GM12878 (cell line): ENCODE measurements at regions not wholly inside any gene's neighbourhood (a gene's known extent, or its start where the extent isn't known, plus 50 kb on each side); places are given as distances from the start of the nearest gene placed in this dataset.

Source experiments
- ATAC-seq: fragments of 200-7000 bp; cut with Tn5 transposase; 3 replicates; pipeline ENCODE4 v1.9.1; 2020; ENCODE audit warnings: mild to moderate bottlenecking, moderate library complexity
- BruUV-seq: library from RNA; stranded (reverse); fragments of 400-500 nt; replicated peaks from 2 replicates; lab custom pipeline; 2021; lab: Mats Ljungman, UMichigan
- CTCF ChIA-PET: fragments of 300-600 bp; sonication (Branson Sonifier 250); formaldehyde crosslinking; extraction: SDS; loops from one replicate; lab custom pipeline; 2021; ENCODE audit warnings: inconsistent platforms; lab: Yijun Ruan, JAX
- POLR2A ChIA-PET: fragments of 350-600 bp; formaldehyde crosslinking; extraction: SDS; loops from one replicate; lab custom pipeline; 2021; ENCODE audit warnings: inconsistent platforms; lab: Charles Lee
- RAD21 ChIA-PET: fragments of 300-600 bp; sonication (Branson Sonifier 250); formaldehyde crosslinking; loops from one replicate; lab custom pipeline; 2023; ENCODE audit warnings: antibody characterized with exemption; ENCODE audit not compliant: unreplicated experiment; lab: Charles Lee
- SMC1A ChIA-PET: fragments of 300-600 bp; sonication (Branson Sonifier 250); formaldehyde crosslinking; loops from one replicate; lab custom pipeline; 2023; ENCODE audit not compliant: unreplicated experiment, uncharacterized antibody; lab: Charles Lee
- DNase-seq: peaks from one replicate; pipeline ENCODE4 v3.0.0-alpha.2; 2011; ENCODE audit warnings: low read depth, low spot score
- FAIRE-seq: peaks from 3 replicates; lab custom pipeline; 2011; peaks lifted over from hg19 to GRCh38; lab: Jason Lieb, UNC
- H2AFZ ChIP-seq: 2 replicates; pipeline ENCODE4 v1.6.0; 2011; ENCODE audit warnings: low read depth, low read length, control low read depth; ENCODE audit not compliant: control insufficient read depth
- H3K27ac ChIP-seq: 2 replicates; pipeline ENCODE4 v1.5.1; 2011; ENCODE audit warnings: control low read depth; ENCODE audit not compliant: control insufficient read depth, insufficient read depth
- H3K27me3 ChIP-seq, 2 experiments: replicated peaks in 1 of 2; 2 replicates each; pipeline versions ENCODE4 v1.6.0 to v1.6.1; 2011; ENCODE audit warnings: low read length in 1 of 2; ENCODE audit not compliant: control insufficient read depth in 2 of 2, insufficient read depth in 2 of 2
- H3K36me3 ChIP-seq, 2 experiments: 2 replicates each; pipeline ENCODE4 v1.5.1; 2011; ENCODE audit warnings: low read length in 1 of 2; ENCODE audit not compliant: control insufficient read depth in 2 of 2, insufficient read depth in 2 of 2
- H3K4me1 ChIP-seq: 2 replicates; pipeline ENCODE4 v1.6.1; 2011; ENCODE audit warnings: mild to moderate bottlenecking, low read length, moderate library complexity, mixed read lengths; ENCODE audit not compliant: control insufficient read depth, insufficient read depth
- H3K4me2 ChIP-seq: 2 replicates; pipeline ENCODE4 v1.6.0; 2011; ENCODE audit warnings: control low read depth; ENCODE audit not compliant: control insufficient read depth, insufficient read depth
- H3K4me3 ChIP-seq: fragments of 200-600 bp; sonication (generic); 2 replicates; pipeline ENCODE4 v1.5.1; 2016
- H3K79me2 ChIP-seq: 2 replicates; pipeline ENCODE4 v1.6.0; 2011; ENCODE audit warnings: low read length; ENCODE audit not compliant: control insufficient read depth, insufficient read depth
- H3K9ac ChIP-seq: 2 replicates; pipeline ENCODE4 v1.8.0; 2011; ENCODE audit warnings: low read length, control low read depth, mixed read lengths; ENCODE audit not compliant: control insufficient read depth, insufficient read depth
- H3K9me3 ChIP-seq: replicated peaks from 3 replicates; pipeline ENCODE4 v1.5.1; 2011; ENCODE audit warnings: mild to moderate bottlenecking, low read length; ENCODE audit not compliant: control insufficient read depth, insufficient read depth
- H4K20me1 ChIP-seq: 2 replicates; pipeline ENCODE4 v1.6.0; 2011; ENCODE audit not compliant: control insufficient read depth, insufficient read depth
- BCL11A ChIP-seq: IDR thresholded peaks from 2 replicates; pipeline ENCODE4 v1.6.1; 2011; ENCODE audit warnings: low read depth, low read length
- BCLAF1 ChIP-seq: fragments of 450-650 bp; IDR thresholded peaks from 2 replicates; pipeline ENCODE4 v1.6.1; 2017; ENCODE audit warnings: antibody characterized with exemption, mild to moderate bottlenecking, moderate library complexity
- BHLHE40 ChIP-seq, 2 experiments: fragments of 450-650 bp in 1 of 2; IDR thresholded peaks; 2 replicates each; pipeline ENCODE4 v1.6.1; 2011 to 2017; ENCODE audit warnings: low read depth in 2 of 2, borderline replicate concordance in 1 of 2, improper control_type of control experiment in 1 of 2, low read length in 1 of 2, mild to moderate bottlenecking in 1 of 2
- CBFB ChIP-seq: IDR thresholded peaks from 2 replicates; pipeline ENCODE4 v1.6.1; 2016; ENCODE audit warnings: antibody characterized with exemption, low read depth
- CHD1 ChIP-seq: IDR thresholded peaks from 2 replicates; pipeline ENCODE4 v1.6.1; 2012; ENCODE audit warnings: low read depth, low read length, improper control_type of control experiment
- CREM ChIP-seq: IDR thresholded peaks from 2 replicates; pipeline ENCODE4 v1.6.1; 2014; ENCODE audit warnings: antibody characterized with exemption, low read depth
- CTCF ChIP-seq, 3 experiments: IDR thresholded peaks in 2 of 3; conservative IDR thresholded peaks in 1 of 3; 2 replicates each; pipeline ENCODE4 v1.5.1; 2011; ENCODE audit warnings: low read depth in 3 of 3, low read length in 3 of 3, mild to moderate bottlenecking in 3 of 3, control low read depth in 2 of 3, moderate library complexity in 2 of 3, inconsistent platforms in 1 of 3, mixed read lengths in 1 of 3; ENCODE audit not compliant: control insufficient read depth in 2 of 3, insufficient read depth in 1 of 3; ENCODE audit errors: extremely low read depth in 1 of 3
- PAX8 ChIP-seq: fragments of 450-650 bp; IDR thresholded peaks from 2 replicates; pipeline ENCODE4 v1.6.1; 2017; ENCODE audit warnings: mild to moderate bottlenecking, moderate library complexity
- POLR2AphosphoS2 ChIP-seq: IDR thresholded peaks from 2 replicates; pipeline ENCODE4 v1.6.1; 2011; ENCODE audit warnings: low read depth, mild to moderate bottlenecking, low read length, improper control_type of control experiment, moderate library complexity
- RUNX3 ChIP-seq: IDR thresholded peaks from 2 replicates; pipeline ENCODE4 v1.6.1; 2012; ENCODE audit warnings: low read length, inconsistent platforms
- SREBF2 ChIP-seq: IDR thresholded peaks from 2 replicates; pipeline ENCODE4 v1.6.1; 2012; ENCODE audit warnings: mild to moderate bottlenecking, low read length
- ZNF274 ChIP-seq: IDR thresholded peaks from one replicate; pipeline ENCODE4 v1.8.0; 2011; ENCODE audit not compliant: insufficient read length, insufficient read depth
- WGBS: methylation state at CpG from one replicate; pipeline ENCODE4 v1.1.6; 2016; ENCODE audit warnings: low lambda C conversion rate; ENCODE audit not compliant: insufficient replicate concordance, insufficient coverage; ENCODE audit errors: missing lambda C conversion rate; 5-methylcytosine and 5-hydroxymethylcytosine counted together
- in situ Hi-C: fragments of 300-500 bp; cut with MboI; formaldehyde crosslinking; loops from 9 replicates; pipeline ENCODE4 v1.14.3; 2018; ENCODE audit warnings: mixed read lengths
- intact Hi-C: fragments of 100-400 bp; cut with micrococcal nuclease; formaldehyde crosslinking; loops from one replicate; pipeline ENCODE4 v1.14.2; 2022; ENCODE audit not compliant: unreplicated experiment
- TF ChIP-seq, protein P1 (sequence below): IDR thresholded peaks from 2 replicates; pipeline ENCODE4 v1.6.1; 2011; ENCODE audit warnings: borderline replicate concordance, low read depth, mild to moderate bottlenecking, moderate library complexity, low read length; ENCODE audit not compliant: insufficient read depth, poor library complexity, severe bottlenecking

DNA sequence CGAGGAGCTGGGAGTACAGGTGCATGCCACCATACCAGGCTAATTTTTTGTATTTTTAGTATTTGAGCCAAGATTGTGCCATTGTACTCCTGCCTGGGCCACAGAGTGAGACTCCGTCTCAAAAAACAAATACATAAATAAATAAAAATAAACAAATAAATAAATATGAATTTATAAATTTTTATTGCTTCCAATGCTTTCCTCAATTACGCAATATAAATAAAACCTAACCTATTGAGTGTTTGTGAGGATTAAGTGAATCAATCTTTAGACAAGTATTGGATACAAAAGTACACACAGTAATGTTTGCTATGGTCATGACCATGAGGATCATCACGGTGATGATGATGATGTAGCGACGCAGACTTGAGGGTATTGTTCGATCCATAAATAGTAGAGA, 257.4 kb downstream of the ASXL3 start:
- TF ChIP-seq CHD1 = no peak
- TF ChIP-seq POLR2AphosphoS2 = no peak
- TF ChIP-seq BCL11A = no peak
- TF ChIP-seq BHLHE40 (IDR thresholded peaks at IDR 0.05; ENCODE audit: borderline replicate concordance in 1 of 2, low read depth in 2 of 2, low read length in 1 of 2) = no peak
- no peak for TF ChIP-seq CREM
- TF ChIP-seq CBFB = no peak
- no peak for TF ChIP-seq PAX8
- TF ChIP-seq ZNF274 = no peak
- no peak for TF ChIP-seq SREBF2
- TF ChIP-seq CTCF (IDR thresholded peaks at IDR 0.05 in 2 of 3, conservative IDR thresholded peaks at IDR 0.05 in 1 of 3; ENCODE audit: control insufficient read depth in 2 of 3, extremely low read depth in 1 of 3, insufficient read depth in 1 of 3, low read depth in 3 of 3, low read length in 3 of 3) = no peak
- TF ChIP-seq, protein P1, sequence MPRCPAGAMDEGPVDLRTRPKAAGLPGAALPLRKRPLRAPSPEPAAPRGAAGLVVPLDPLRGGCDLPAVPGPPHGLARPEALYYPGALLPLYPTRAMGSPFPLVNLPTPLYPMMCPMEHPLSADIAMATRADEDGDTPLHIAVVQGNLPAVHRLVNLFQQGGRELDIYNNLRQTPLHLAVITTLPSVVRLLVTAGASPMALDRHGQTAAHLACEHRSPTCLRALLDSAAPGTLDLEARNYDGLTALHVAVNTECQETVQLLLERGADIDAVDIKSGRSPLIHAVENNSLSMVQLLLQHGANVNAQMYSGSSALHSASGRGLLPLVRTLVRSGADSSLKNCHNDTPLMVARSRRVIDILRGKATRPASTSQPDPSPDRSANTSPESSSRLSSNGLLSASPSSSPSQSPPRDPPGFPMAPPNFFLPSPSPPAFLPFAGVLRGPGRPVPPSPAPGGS = no peak
- TF ChIP-seq RUNX3 = no peak
- no peak for TF ChIP-seq BCLAF1
- BruUV-seq = no TSS peak
- intact Hi-C loops = loop anchor here (5.0 kb wide), 1 partner anchor 952 kb away; no protein-coding TSS in a partner anchor
- no peak overlapping the region for H3K4me2 ChIP-seq
- H3K4me1 ChIP-seq = no peaks in the 10 kb centered on the region
- no peaks in the 10 kb centered on the region for H4K20me1 ChIP-seq
- in situ Hi-C loops = loop anchor here (10.0 to 25.0 kb wide), 2 partner anchors 489 to 952 kb away; no protein-coding TSS in a partner anchor
- DNase-seq = no peak
- FAIRE-seq = no peak
- no peaks in the 10 kb centered on the region for H3K27me3 ChIP-seq
- H2AFZ ChIP-seq = no peak overlapping the region
- SMC1A ChIA-PET = interaction anchor here (1.0 to 1.6 kb wide), 3 partner anchors 139 to 282 kb away, joined by 3 to 4 read pairs (median 4); no protein-coding TSS in a partner anchor
- no peak overlapping the region for H3K4me3 ChIP-seq
- H3K27ac ChIP-seq = no peak overlapping the region
- no peak overlapping the region for H3K9ac ChIP-seq
- CTCF ChIA-PET = interaction anchor here (1.0 to 3.4 kb wide), 6 partner anchors 8 to 826 kb away, joined by 3 to 26 read pairs (median 11); no protein-coding TSS in a partner anchor
- H3K9me3 ChIP-seq = no peaks in the 10 kb centered on the region
- RAD21 ChIA-PET = interaction anchor here (2.5 kb wide), 1 partner anchor 486 kb away, joined by 13 read pairs; no protein-coding TSS in a partner anchor
- H3K79me2 ChIP-seq = no peaks in the 10 kb centered on the region
- no peak for ATAC-seq
- POLR2A ChIA-PET = no interaction called here
- 64% methylated on average over 7 of the region's 7 CpGs for WGBS
- no peaks in the 10 kb centered on the region for H3K36me3 ChIP-seq
